ENCODE measurements at regions not wholly inside any gene's neighbourhood (a gene's known extent, or its start where the extent isn't known, plus 50 kb on each side); places are given as distances from the start of the nearest gene placed in this dataset.
"Not testable (repeated sequence)": the region's sequence is repeated elsewhere in the genome, so short reads cannot be mapped to it uniquely, and the experiment has no call there.

- no peak for DNase-seq
Measured at GRCh38 chr12:84117190-84117589, 795.4 kb downstream of the SLC6A15 start.

- no peak for DNase-seq
Measured at GRCh38 chr12:84113666-84114065, 798.9 kb downstream of the SLC6A15 start.

- not testable (repeated sequence) for DNase-seq
Measured at GRCh38 chr12:84103886-84104285, 808.7 kb downstream of the SLC6A15 start.

- not testable (repeated sequence) for DNase-seq
Measured at GRCh38 chr12:84101963-84102362, 810.6 kb downstream of the SLC6A15 start.

GRCh38 chr12:84099591-84099990, 813.0 kb downstream of the SLC6A15 start:
- peak; percentile 20 for DNase-seq

GRCh38 chr12:84091651-84092050, 820.9 kb downstream of the SLC6A15 start:
- no peak for DNase-seq

GRCh38 chr12:84089356-84089755, 823.2 kb downstream of the SLC6A15 start:
- DNase-seq = no peak

- DNase-seq = no peak
Measured at GRCh38 chr12:84085046-84085445, 827.6 kb downstream of the SLC6A15 start.

- DNase-seq = no peak
Measured at GRCh38 chr12:84079626-84080025, 833.0 kb downstream of the SLC6A15 start.

GRCh38 chr12:84077679-84078078, 834.9 kb downstream of the SLC6A15 start:
- no peak for DNase-seq

GRCh38 chr12:84075991-84076390, 836.6 kb downstream of the SLC6A15 start:
- DNase-seq = no peak

- DNase-seq = no peak
Measured at GRCh38 chr12:84073401-84073800, 839.2 kb downstream of the SLC6A15 start.

- no peak for DNase-seq
Measured at GRCh38 chr12:84072961-84073360, 839.6 kb downstream of the SLC6A15 start.

GRCh38 chr12:84070292-84070691, 842.3 kb downstream of the SLC6A15 start:
- no peak for DNase-seq

- DNase-seq = no peak
Measured at GRCh38 chr12:84069699-84070098, 842.9 kb downstream of the SLC6A15 start.

- DNase-seq = no peak
Measured at GRCh38 chr12:84069198-84069597, 843.4 kb downstream of the SLC6A15 start.

GRCh38 chr12:84058136-84058535, 854.5 kb downstream of the SLC6A15 start:
- DNase-seq = no peak

GRCh38 chr12:84054811-84055210, 857.8 kb downstream of the SLC6A15 start:
- no peak for DNase-seq

- DNase-seq = no peak
Measured at GRCh38 chr12:84047881-84048280, 864.7 kb downstream of the SLC6A15 start.

- DNase-seq = no peak
Measured at GRCh38 chr12:84046859-84047258, 865.7 kb downstream of the SLC6A15 start.

GRCh38 chr12:84043355-84043754, 869.2 kb downstream of the SLC6A15 start:
- DNase-seq = no peak

GRCh38 chr12:84038242-84038641, 874.4 kb downstream of the SLC6A15 start:
- no peak for DNase-seq

GRCh38 chr12:84036912-84037311, 875.7 kb downstream of the SLC6A15 start:
- no peak for DNase-seq

GRCh38 chr12:84035766-84036165, 876.8 kb downstream of the SLC6A15 start:
- DNase-seq = no peak

- no peak for DNase-seq
Measured at GRCh38 chr12:84034871-84035270, 877.7 kb downstream of the SLC6A15 start.

- no peak for DNase-seq
Measured at GRCh38 chr12:84033162-84033561, 879.4 kb downstream of the SLC6A15 start.

Data from hematopoietic multipotent progenitor cell treated with erythropoietin and hydrocortisone succinate and interleukin-3 and kit ligand, for 8 days (in vitro differentiated cells).